T-helper 2 cell treated with Interferon-gamma antibody and Interleukin-4, amounts not matched to agents 100 ng/mL and 5 ng/mL, for 36 hours (primary cell): ENCODE measurements at regions not wholly inside any gene's neighbourhood (a gene's known extent, or its start where the extent isn't known, plus 50 kb on each side); places are given as distances from the start of the nearest gene placed in this dataset.
"Not testable (repeated sequence)": the region's sequence is repeated elsewhere in the genome, so short reads cannot be mapped to it uniquely, and the experiment has no call there.

Source experiments
- intact Hi-C: fragments of 100-400 bp; cut with micrococcal nuclease; formaldehyde crosslinking; loops from one replicate; pipeline ENCODE4 v1.15.1; 2023

DNA sequence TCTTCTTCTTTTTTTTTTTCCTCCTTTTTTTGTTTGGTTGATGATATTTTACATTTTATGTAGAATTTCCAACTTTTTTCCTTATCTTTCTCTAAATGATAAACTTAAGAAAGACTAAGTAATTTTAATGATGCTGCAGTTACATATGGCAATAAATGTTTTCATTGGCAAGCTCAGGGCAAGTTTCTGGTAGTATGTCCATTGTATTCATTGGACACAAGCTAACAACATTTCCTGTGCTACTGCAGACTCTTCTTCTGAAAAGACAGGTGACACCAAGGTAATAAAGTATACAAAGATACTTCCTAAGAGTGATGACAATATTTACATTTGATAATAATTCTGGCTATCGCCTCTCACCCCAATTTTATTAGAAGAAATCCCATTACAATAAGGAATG is 219.2 kb upstream of the NFIA start:
- intact Hi-C loops: no loop called here

DNA sequence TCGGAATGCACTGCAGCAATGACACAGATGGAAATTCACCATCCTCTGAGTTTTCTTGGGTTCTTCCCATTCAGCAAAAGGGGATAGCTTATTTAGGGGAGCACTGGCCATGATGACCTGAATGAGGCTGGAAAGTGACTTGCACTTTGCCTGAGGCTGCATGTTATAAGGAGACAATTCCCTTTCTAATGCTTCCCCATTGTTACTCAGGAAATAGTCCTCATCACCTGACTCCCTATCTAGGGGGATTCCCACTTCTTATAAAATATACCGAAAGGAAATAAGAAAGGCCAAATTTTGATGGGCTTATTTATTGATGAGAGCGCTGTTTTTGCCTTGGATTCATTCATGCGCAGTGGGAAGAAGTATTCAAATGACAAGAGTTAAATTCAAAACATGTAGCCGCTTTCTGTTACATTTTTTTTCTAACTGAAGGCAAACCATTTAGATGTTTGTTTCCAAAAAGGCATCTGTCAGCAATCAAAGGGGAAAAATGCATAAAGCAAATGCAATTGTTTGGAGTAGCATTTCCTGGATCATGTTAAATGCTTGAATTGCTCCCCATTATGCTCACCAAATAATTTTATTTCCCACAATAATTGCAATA is 220.3 kb upstream of the NFIA start:
- intact Hi-C loops: no loop called here

DNA sequence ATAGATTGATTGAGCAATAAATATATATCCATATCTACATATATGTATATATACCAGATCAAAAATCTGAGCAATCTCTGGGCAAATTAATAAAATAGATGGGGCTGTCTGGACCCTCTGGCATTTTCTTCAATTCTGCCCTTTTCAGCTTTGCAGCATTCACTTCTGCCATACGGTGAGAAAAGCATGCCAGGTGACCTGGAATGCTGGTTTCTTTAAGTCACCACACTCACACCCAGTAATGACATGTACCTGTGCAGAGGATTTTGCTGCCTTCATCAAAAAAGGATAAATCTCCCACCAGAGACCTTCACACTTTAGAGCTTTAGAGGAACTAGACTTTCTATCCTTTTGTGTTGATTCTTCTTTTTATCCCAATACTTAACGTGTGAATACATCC is 223.2 kb upstream of the NFIA start:
- intact Hi-C loops: no loop called here

GRCh38 chr1:60857851-60858250 is 224.5 kb upstream of the NFIA start:
- intact Hi-C loops: no loop called here

- intact Hi-C loops: no loop called here
Measured at GRCh38 chr1:60850084-60850483, 232.3 kb upstream of the NFIA start.

- intact Hi-C loops: loop anchor here (2.0 to 5.0 kb wide), 3 partner anchors 193 to 739 kb away; no protein-coding TSS in a partner anchor
Measured at GRCh38 chr1:60849401-60849800, 233.0 kb upstream of the NFIA start.

DNA sequence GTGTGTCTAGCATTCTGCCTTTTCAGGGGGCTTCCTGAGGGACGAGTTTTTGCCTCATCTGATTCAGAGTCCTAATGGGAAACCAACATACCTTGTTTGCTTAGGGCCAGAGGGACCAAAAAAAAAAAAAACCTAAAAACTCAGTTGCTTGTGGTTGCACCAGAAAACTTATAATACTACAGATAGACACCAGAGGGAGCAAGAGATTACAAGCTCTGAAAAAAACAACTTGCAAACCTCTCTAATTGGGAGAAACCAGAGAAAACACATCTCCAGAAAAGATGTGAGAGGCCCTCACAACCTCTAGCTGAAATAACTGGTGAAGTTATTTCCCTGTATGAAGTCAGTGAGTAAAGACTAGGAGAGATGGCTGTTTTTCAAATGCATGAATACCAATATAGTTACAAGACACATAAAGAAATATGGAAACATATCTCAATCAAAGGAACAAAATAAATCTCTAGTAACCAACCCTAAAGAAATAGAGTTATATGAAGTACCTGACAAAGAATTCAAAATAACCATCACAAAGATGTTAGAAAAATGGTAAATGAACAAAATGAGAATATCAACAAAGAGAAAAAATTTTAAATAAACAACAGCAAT is 233.7 kb upstream of the NFIA start:
- intact Hi-C loops: loop anchor here (2.0 to 5.0 kb wide), 3 partner anchors 194 to 740 kb away; no protein-coding TSS in a partner anchor

GRCh38 chr1:60847855-60848582 is 234.3 kb upstream of the NFIA start:
- intact Hi-C loops: loop anchor here (2.0 to 5.0 kb wide), 3 partner anchors 195 to 741 kb away; no protein-coding TSS in a partner anchor

DNA sequence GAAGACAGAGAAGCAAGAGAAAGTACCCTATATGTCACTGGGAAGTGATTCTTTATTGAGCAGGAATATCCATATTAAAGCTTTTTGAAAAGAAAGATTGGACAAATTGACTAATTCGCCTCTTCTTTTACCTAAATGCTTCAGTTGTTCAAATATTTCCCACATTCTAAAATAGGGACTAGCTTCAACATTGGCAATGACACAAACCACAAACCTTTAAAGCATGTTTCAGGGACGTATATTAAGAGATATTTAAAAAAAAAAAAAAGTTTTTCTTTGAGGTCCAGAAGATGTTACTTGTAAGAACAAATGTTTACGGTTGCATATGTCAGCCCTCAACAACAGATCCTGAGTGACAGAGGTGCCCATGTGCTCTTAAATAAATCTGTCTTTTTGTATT is 235.0 kb upstream of the NFIA start:
- intact Hi-C loops: loop anchor here (5.0 kb wide), 1 partner anchor 605 kb away; no protein-coding TSS in a partner anchor

GRCh38 chr1:60845659-60846058 is 236.7 kb upstream of the NFIA start:
- intact Hi-C loops: loop anchor here (5.0 kb wide), 1 partner anchor 607 kb away; no protein-coding TSS in a partner anchor

DNA sequence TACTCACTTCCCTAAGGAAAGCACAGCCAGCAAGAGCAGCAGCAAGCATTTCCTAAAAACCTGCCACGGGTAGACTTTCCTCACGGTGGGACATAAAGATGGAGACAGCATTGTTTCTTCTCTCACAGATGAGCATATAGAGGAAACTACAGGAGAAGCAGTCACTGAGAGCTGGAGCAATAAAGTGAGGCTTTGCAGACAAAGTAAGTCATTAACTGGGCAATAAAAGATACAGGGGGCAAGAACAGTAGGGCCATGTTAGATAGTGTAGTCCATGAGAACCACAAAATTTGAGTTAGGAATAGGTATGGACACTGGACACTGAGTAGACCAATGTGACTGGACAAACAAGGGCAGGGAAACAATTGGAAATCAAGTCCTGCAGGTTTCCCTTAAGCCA is 240.1 kb upstream of the NFIA start:
- intact Hi-C loops: no loop called here

DNA sequence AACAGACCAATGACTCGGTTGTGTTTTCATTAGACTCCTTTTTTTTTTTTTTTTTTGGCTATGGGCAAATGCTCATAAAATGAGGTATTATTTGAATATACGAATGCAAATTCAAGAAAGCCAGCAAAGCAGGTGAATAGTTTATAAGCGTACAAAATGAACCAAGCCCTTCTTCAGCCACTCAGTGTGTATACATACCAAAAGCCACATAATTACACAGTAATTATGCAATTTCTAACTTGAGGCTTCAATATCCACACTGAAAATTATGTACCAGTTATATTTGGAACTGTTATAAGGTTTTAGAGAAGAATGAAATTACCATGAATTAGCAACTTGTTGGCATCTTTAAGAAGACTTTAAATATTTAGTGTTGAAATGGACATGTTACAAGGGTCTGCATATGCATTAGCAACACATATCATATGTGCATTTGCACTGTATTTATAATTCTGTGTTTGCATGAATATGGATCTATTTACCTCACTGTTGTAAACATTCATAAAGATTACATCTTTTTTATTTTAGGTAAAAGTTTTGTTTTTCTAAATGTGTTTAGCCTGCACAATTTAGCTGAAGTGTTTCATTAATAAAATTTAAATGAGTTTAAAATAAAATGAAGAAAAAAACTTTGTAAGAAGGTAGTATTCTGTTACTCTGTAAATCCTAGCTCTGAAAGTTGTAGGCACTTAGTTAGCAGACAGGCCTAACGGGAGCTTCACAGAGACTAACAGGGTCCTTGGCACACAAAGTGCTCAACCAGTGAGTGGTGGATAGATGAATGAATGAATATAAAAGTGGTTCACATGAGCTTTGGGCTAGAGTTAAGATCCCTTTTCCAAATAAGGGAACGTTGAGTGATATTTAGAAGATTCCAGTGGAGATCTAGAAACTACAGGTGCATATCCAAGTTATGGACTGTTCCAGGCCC is 241.0 kb upstream of the NFIA start:
- intact Hi-C loops: no loop called here

- intact Hi-C loops: not testable (repeated sequence)
Measured at GRCh38 chr1:60840476-60840875, 241.9 kb upstream of the NFIA start.

DNA sequence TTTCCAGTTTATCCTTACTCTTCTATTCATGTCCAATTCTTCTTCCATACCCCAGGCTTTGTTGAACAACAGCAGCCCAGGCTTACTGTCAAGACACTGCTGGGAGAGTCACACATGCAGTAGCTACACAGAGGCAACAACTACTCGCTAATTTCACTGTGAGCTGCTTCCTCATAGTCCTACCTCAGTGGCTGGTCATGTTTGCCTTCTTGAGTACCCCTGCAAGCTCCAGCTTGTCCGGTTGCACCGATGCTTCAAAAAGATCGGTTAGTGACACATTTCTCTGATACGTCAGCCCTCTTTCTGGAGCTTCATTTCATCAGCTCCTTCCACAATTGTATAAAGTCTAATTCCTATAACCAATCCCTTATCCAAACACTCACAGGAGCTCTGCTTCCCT is 246.7 kb upstream of the NFIA start:
- intact Hi-C loops: no loop called here

DNA sequence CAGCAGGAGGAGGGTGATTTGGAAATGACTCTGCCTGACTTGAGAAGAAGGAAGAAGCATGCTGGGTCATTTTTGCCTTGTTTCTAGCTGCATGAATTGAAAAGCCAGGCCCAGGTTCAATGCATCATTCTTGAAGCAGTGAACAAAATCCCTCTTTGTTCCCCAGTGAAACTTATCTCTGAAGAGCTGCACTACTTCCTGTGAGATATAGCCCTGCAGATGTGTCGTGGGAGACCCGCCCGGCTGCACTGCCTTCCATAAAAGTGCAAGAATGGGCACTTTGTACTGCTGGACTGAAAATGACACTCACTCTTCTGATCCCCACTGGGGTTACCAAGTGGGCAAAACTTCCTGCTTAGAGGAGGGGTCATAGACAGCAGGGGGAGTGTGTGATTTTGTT is 249.2 kb upstream of the NFIA start:
- intact Hi-C loops: no loop called here

DNA sequence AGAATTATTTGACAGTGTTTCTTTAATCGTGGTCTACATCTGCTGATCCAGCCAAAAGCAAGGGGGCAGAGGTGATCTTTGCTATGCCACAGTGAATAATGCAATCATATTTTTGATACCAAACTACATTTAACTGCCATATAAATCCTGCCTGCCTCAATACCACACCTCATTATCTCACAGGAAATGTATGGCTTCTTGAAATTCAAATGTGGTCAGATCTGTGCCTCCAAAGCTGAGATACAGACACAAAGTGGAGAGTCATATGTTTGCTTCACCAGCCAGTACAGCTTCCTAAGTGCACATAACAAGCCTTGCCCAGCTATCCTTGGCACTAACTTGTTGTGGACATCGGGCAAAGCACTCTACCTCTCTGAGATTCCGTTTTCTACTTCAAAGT is 250.0 kb upstream of the NFIA start:
- intact Hi-C loops: no loop called here

DNA sequence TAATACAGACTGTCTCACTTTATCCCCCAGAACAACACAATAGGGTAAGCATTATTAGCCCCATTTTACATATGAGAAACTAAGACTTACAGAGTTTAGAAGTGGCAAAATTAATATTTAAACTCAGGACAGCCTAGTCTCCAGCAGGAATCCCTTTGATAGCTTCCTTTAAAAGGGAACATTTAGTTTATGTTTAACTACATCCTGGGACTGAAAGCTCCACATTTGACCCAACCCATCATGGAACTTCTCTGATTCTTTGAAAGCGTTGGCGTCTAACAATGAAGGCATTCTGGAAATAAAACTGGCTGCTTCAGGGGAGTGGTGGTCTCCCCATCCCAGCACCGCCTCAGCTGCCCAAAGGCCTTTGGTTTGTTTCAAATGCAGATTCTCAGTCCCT is 250.6 kb upstream of the NFIA start:
- intact Hi-C loops: no loop called here

DNA sequence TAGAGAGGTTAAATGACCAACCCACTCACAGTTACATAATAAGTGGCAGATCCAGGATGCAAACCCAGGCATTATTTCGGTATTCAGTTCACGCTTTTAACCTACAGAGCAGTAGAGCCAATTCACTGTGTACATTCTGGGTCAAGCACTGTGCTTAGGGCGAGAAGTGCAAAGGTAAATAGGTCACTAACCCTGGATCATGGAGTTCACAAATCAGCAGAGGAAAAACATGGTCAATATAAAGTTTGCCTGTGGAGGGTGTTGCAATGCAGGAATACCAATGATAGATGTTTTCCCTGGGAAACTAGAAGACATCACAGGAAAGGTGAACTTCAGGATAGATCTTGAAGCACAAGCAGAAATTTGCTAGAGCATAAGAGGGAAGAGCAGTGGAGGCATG is 253.4 kb upstream of the NFIA start:
- intact Hi-C loops: no loop called here

GRCh38 chr1:60826320-60827094 is 255.9 kb upstream of the NFIA start:
- intact Hi-C loops: no loop called here

DNA sequence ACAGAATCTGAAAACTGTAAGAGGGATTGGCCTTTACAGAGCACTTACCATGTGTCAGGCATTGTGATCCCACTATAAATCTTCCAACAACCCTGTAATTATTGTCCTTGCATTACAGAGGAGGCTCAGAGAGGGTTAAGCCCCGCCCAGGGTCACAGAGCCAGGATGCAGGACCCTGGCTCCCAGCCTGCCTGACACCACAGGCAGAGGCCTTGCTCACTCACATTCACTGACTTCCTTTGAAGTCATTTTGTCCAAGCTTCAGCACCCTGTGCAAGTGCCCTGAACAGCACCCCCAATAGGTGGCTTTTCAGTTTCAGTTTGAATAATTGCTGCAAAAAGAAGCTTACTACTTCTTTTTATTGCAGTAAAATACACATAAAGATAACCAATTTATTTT is 256.8 kb upstream of the NFIA start:
- intact Hi-C loops: no loop called here

DNA sequence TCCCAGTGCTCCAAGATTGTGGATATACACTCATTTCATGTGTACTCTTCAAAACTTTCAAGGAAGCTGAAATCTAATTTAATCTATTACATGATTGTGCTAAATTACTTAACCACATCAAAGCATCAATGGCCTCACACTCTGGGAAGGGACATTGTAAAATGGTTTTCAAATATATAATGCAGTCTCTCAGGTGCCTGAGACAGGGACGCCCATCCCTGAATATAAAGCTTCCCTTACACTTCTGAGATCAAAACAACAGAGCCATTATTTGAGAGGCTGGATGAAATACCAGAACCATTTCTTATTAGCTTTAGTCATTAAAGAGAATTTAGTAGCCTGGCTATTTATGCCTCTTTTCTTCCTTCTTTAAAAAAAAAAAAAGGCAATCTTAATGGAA is 259.2 kb upstream of the NFIA start:
- intact Hi-C loops: no loop called here
